Right lobe of liver (tissue), 4 donors: ENCODE measurements at regions not wholly inside any gene's neighbourhood (a gene's known extent, or its start where the extent isn't known, plus 50 kb on each side); places are given as distances from the start of the nearest gene placed in this dataset.

Experiments used
- CTCF ChIP-seq, 4 donors: fragments of 200-600 bp in 3 of 4; fragments of 450-650 bp in 1 of 4; IDR thresholded peaks; one replicate each; pipeline versions ENCODE4 v1.5.1 to v1.8.0; 2016 to 2022; ENCODE audit warnings: antibody characterized with exemption in 4 of 4, mild to moderate bottlenecking in 2 of 4
- POLR2A ChIP-seq: fragments of 450-650 bp; IDR thresholded peaks from one replicate; pipeline ENCODE4 v1.6.1; 2017; ENCODE audit warnings: antibody characterized with exemption, mild to moderate bottlenecking
- donor health status: DM: no; HTN: no; CAD: no.
- donor health status: DM: no; HTN: no; CAD: no.
- donor health status: DM: no; HTN: yes; CAD: no.

GRCh38 chr12:63304887-63305316, 153.9 kb upstream of the AVPR1A start:
- no peak for TF ChIP-seq CTCF (IDR thresholded peaks at IDR 0.05)
- no peak for TF ChIP-seq POLR2A
